IMR-90 (cell line): ENCODE measurements at regions not wholly inside any gene's neighbourhood (a gene's known extent, or its start where the extent isn't known, plus 50 kb on each side); places are given as distances from the start of the nearest gene placed in this dataset.

Experiments
- ATAC-seq: fragments of 200-7000 bp; cut with Tn5 transposase; 2 replicates; pipeline ENCODE4 v1.9.1; 2020; ENCODE audit warnings: low read depth, mild to moderate bottlenecking, moderate library complexity
- BruUV-seq: library from RNA; stranded (reverse); fragments of 400-500 nt; replicated peaks from 2 replicates; lab custom pipeline; 2021; lab: Mats Ljungman, UMichigan
- CTCF ChIA-PET: fragments of 300-600 bp; formaldehyde crosslinking; extraction: SDS; loops from one replicate; lab custom pipeline; 2021; ENCODE audit warnings: antibody characterized with exemption; lab: Yijun Ruan, JAX
- POLR2A ChIA-PET: fragments of 300-600 bp; sonication (Branson Sonifier 250); formaldehyde crosslinking; loops from one replicate; lab custom pipeline; 2022; ENCODE audit warnings: antibody characterized with exemption; ENCODE audit not compliant: unreplicated experiment; lab: Charles Lee
- DNase-seq: peaks from one replicate; pipeline ENCODE4 v3.0.0; 2013
- H2AFZ ChIP-seq: replicated peaks from 2 replicates; pipeline ENCODE3; 2013; ENCODE audit warnings: low read length, mild to moderate bottlenecking; ENCODE audit not compliant: poor library complexity
- H2AK5ac ChIP-seq: 2 replicates; pipeline ENCODE4 v1.6.1; 2013; ENCODE audit warnings: low read depth, low read length, inconsistent platforms
- H2AK9ac ChIP-seq: replicated peaks from 2 replicates; pipeline ENCODE3; 2013; ENCODE audit warnings: mild to moderate bottlenecking, low read depth, low read length, moderate library complexity; ENCODE audit not compliant: poor library complexity
- H2BK120ac ChIP-seq: 2 replicates; pipeline ENCODE4 v1.6.1; 2013; ENCODE audit warnings: low read depth, low read length, inconsistent platforms
- H2BK15ac ChIP-seq: 3 replicates; pipeline ENCODE4 v1.6.1; 2013; ENCODE audit warnings: low read depth, low read length, inconsistent platforms
- H2BK20ac ChIP-seq: 2 replicates; pipeline ENCODE4 v1.6.1; 2013; ENCODE audit warnings: low read depth, mild to moderate bottlenecking, inconsistent platforms, low read length, moderate library complexity
- H2BK5ac ChIP-seq: 2 replicates; pipeline ENCODE4 v1.6.1; 2013; ENCODE audit warnings: mild to moderate bottlenecking, low read depth, low read length, inconsistent platforms; ENCODE audit not compliant: poor library complexity, severe bottlenecking
- H3K14ac ChIP-seq: replicated peaks from 2 replicates; pipeline ENCODE4 v1.6.1; 2013; ENCODE audit warnings: low read depth, low read length, inconsistent platforms
- H3K18ac ChIP-seq: 2 replicates; pipeline ENCODE4 v1.6.1; 2013; ENCODE audit warnings: low read depth, low read length, control low read depth
- H3K23ac ChIP-seq: 2 replicates; pipeline ENCODE4 v1.6.1; 2013; ENCODE audit warnings: low read depth, low read length, inconsistent platforms
- H3K27ac ChIP-seq: 2 replicates; pipeline ENCODE4 v1.5.1; 2013; ENCODE audit warnings: mild to moderate bottlenecking, control low read depth, low read length; ENCODE audit not compliant: insufficient read depth
- H3K27me3 ChIP-seq: 2 replicates; pipeline ENCODE4 v1.6.1; 2013; ENCODE audit warnings: low read length; ENCODE audit not compliant: control insufficient read depth, insufficient read depth
- H3K36me3 ChIP-seq: 2 replicates; pipeline ENCODE4 v1.6.1; 2013; ENCODE audit warnings: low read length, mixed read lengths; ENCODE audit not compliant: control insufficient read depth, insufficient read depth
- H3K4ac ChIP-seq: 2 replicates; pipeline ENCODE4 v1.6.1; 2013; ENCODE audit warnings: low read depth, low read length, inconsistent platforms
- H3K4me1 ChIP-seq: 2 replicates; pipeline ENCODE4 v1.6.1; 2013; ENCODE audit warnings: low read length, mixed read lengths; ENCODE audit not compliant: control insufficient read depth, insufficient read depth
- H3K4me2 ChIP-seq: 2 replicates; pipeline ENCODE4 v1.6.1; 2013; ENCODE audit warnings: low read depth, mild to moderate bottlenecking, control low read depth, low read length, moderate library complexity
- H3K4me3 ChIP-seq: 2 replicates; pipeline ENCODE4 v1.5.1; 2013; ENCODE audit warnings: low read depth, mild to moderate bottlenecking, control low read depth, low read length, moderate library complexity; ENCODE audit not compliant: insufficient read depth
- H3K56ac ChIP-seq: 2 replicates; pipeline ENCODE4 v1.6.1; 2013; ENCODE audit warnings: low read length, inconsistent platforms; ENCODE audit not compliant: insufficient read depth; ENCODE audit errors: extremely low read depth
- H3K79me1 ChIP-seq, 2 experiments: 2 replicates each; pipeline ENCODE4 v1.6.1; 2013; ENCODE audit warnings: low read length in 2 of 2, inconsistent platforms in 1 of 2, low read depth in 1 of 2
- H3K9ac ChIP-seq: 2 replicates; pipeline ENCODE4 v1.6.1; 2013; ENCODE audit warnings: low read depth, low read length, control low read depth
- H3K9me1 ChIP-seq: 2 replicates; pipeline ENCODE4 v1.6.1; 2013; ENCODE audit warnings: low read length, inconsistent platforms; ENCODE audit not compliant: insufficient read depth
- H3K9me3 ChIP-seq: 2 replicates; pipeline ENCODE4 v1.6.1; 2013; ENCODE audit warnings: low read length; ENCODE audit not compliant: control insufficient read depth, insufficient read depth
- H4K20me1 ChIP-seq: 2 replicates; pipeline ENCODE4 v1.6.1; 2013; ENCODE audit warnings: low read length, inconsistent platforms; ENCODE audit not compliant: insufficient read depth
- H4K5ac ChIP-seq: 2 replicates; pipeline ENCODE4 v1.6.1; 2013; ENCODE audit warnings: mild to moderate bottlenecking, low read depth, low read length, control low read depth
- H4K8ac ChIP-seq, 2 experiments: 2 replicates each; pipeline ENCODE4 v1.6.1; 2013; ENCODE audit warnings: low read depth in 2 of 2, low read length in 2 of 2, control low read depth in 1 of 2, inconsistent platforms in 1 of 2
- H4K91ac ChIP-seq: 2 replicates; pipeline ENCODE4 v1.6.1; 2013; ENCODE audit warnings: low read depth, low read length, inconsistent platforms; ENCODE audit not compliant: insufficient read depth
- CEBPB ChIP-seq: IDR thresholded peaks from 2 replicates; pipeline ENCODE4 v1.6.1; 2012; ENCODE audit warnings: low read depth, low read length, improper control_type of control experiment
- CHD1 ChIP-seq: IDR thresholded peaks from 2 replicates; pipeline ENCODE4 v1.6.1; 2012; ENCODE audit warnings: low read depth, low read length, improper control_type of control experiment
- FOS ChIP-seq: fragments of 150-350 bp; IDR thresholded peaks from 2 replicates; pipeline ENCODE4 v1.6.1; 2016; ENCODE audit warnings: low read depth, low read length
- MAZ ChIP-seq: IDR thresholded peaks from 2 replicates; pipeline ENCODE4 v1.6.1; 2012; ENCODE audit warnings: low read depth, mild to moderate bottlenecking, low read length, improper control_type of control experiment, moderate library complexity, borderline replicate concordance
- MXI1 ChIP-seq: IDR thresholded peaks from 2 replicates; pipeline ENCODE4 v1.6.1; 2012; ENCODE audit warnings: low read depth, mild to moderate bottlenecking, low read length, moderate library complexity, borderline replicate concordance
- NFE2L2 ChIP-seq: fragments of 150-350 bp; IDR thresholded peaks from 2 replicates; pipeline ENCODE4 v1.6.1; 2016; ENCODE audit warnings: low read depth, mild to moderate bottlenecking, low read length
- POLR2A ChIP-seq: IDR thresholded peaks from 2 replicates; pipeline ENCODE4 v1.6.1; 2012; ENCODE audit warnings: mild to moderate bottlenecking, low read depth, low read length
- RAD21 ChIP-seq: IDR thresholded peaks from 2 replicates; pipeline ENCODE4 v1.6.1; 2012; ENCODE audit warnings: low read length, improper control_type of control experiment
- RCOR1 ChIP-seq: IDR thresholded peaks from 2 replicates; pipeline ENCODE4 v1.6.1; 2012; ENCODE audit warnings: mild to moderate bottlenecking, low read length, improper control_type of control experiment; ENCODE audit not compliant: insufficient replicate concordance
- RFX5 ChIP-seq: IDR thresholded peaks from 2 replicates; pipeline ENCODE4 v1.8.0; 2012; ENCODE audit warnings: low read depth, mild to moderate bottlenecking, low read length, moderate library complexity
- SMC3 ChIP-seq: fragments of 150-350 bp; IDR thresholded peaks from 2 replicates; pipeline ENCODE4 v1.6.1; 2016; ENCODE audit warnings: low read depth, mild to moderate bottlenecking, antibody characterized with exemption, low read length, moderate library complexity
- WGBS, 2 experiments: methylation state at CpG; one replicate each; pipeline versions ENCODE4 v1.1.5 to v1.1.7; 2013; ENCODE audit warnings: missing lambda C conversion rate in 2 of 2; ENCODE audit not compliant: insufficient read length in 1 of 2; ENCODE audit errors: extremely low coverage in 2 of 2; 5-methylcytosine and 5-hydroxymethylcytosine counted together
- dilution Hi-C: fragments of 300-500 bp; cut with HindIII; formaldehyde crosslinking; loops from one replicate; pipeline ENCODE4 v1.14.3; 2018; ENCODE audit warnings: low sequenced_read_pairs; ENCODE audit not compliant: unreplicated experiment
- in situ Hi-C: fragments of 300-500 bp; cut with MboI; formaldehyde crosslinking; loops from 3 replicates; pipeline ENCODE4 v1.14.3; 2019; ENCODE audit warnings: low sequenced_read_pairs, inconsistent platforms, mixed read lengths
- intact Hi-C: fragments of 100-400 bp; cut with micrococcal nuclease; formaldehyde crosslinking; loops from 2 replicates; pipeline ENCODE4 v1.10.0; 2022
- TF ChIP-seq, protein P1 (sequence below): fragments of 150-350 bp; IDR thresholded peaks from 2 replicates; pipeline ENCODE4 v1.6.1; 2016; ENCODE audit warnings: low read depth, mild to moderate bottlenecking, low read length, moderate library complexity, borderline replicate concordance
- TF ChIP-seq, protein P2 (sequence below): fragments of 150-350 bp; IDR thresholded peaks from 2 replicates; pipeline ENCODE4 v1.6.1; 2017; ENCODE audit warnings: mild to moderate bottlenecking, antibody characterized with exemption, low read length, low read depth

DNA sequence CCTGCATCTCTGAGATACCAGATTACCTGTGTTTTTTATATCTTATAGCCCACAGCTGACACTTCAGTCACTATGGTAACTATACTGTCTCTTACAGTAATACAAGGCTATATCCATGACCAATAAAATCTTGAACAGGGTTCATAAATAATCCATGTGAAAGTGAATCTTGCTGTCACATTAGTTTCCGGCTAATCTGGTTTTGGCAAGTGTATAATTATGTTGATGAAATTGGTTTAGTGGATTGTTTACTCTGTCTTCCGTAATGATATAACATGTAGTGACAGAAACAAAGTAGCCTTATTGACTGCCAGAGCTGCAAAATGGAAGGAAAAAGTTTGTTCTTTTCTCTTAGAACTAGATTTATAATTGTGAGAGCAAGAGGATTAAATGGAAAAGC is 686.6 kb upstream of the PABPC4L start:
- no peak overlapping the region for H3K23ac ChIP-seq
- H3K27me3 ChIP-seq, result no peaks in the 10 kb centered on the region
- H3K56ac ChIP-seq, result no peak overlapping the region
- H2AFZ ChIP-seq, result no peak overlapping the region
- H3K79me1 ChIP-seq, result no peaks in the 10 kb centered on the region
- no peaks in the 10 kb centered on the region for H3K9me1 ChIP-seq
- no peaks in the 10 kb centered on the region for H3K9me3 ChIP-seq
- in situ Hi-C loops (no loop called here), dilution Hi-C loops (no loop called here), intact Hi-C loops (no loop called here)
- no peaks in the 10 kb centered on the region for H3K4me1 ChIP-seq
- H3K4me3 ChIP-seq, result no peak overlapping the region
- no peak overlapping the region for H3K9ac ChIP-seq
- WGBS, 2 experiments, result no CpG with 5 or more reads among the region's 2 CpGs
- H4K5ac ChIP-seq, result no peak overlapping the region
- H4K8ac ChIP-seq, result no peak overlapping the region
- no peak overlapping the region for H3K18ac ChIP-seq
- no peak overlapping the region for H3K14ac ChIP-seq
- DNase-seq (no peak), ATAC-seq (no peak)
- H3K36me3 ChIP-seq, result no peaks in the 10 kb centered on the region
- H3K4me2 ChIP-seq, result no peak overlapping the region
- ChIA-PET POLR2A (no interaction called here), CTCF (no interaction called here)
- TF ChIP-seq CHD1, result no peak
- no peak for TF ChIP-seq SMC3
- no peak for TF ChIP-seq MXI1
- no peak for TF ChIP-seq RAD21
- TF ChIP-seq, protein P1, sequence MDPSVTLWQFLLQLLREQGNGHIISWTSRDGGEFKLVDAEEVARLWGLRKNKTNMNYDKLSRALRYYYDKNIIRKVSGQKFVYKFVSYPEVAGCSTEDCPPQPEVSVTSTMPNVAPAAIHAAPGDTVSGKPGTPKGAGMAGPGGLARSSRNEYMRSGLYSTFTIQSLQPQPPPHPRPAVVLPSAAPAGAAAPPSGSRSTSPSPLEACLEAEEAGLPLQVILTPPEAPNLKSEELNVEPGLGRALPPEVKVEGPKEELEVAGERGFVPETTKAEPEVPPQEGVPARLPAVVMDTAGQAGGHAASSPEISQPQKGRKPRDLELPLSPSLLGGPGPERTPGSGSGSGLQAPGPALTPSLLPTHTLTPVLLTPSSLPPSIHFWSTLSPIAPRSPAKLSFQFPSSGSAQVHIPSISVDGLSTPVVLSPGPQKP, result no peak
- TF ChIP-seq NFE2L2, result no peak
- TF ChIP-seq RFX5, result no peak
- TF ChIP-seq CEBPB, result no peak
- no peak for TF ChIP-seq MAZ
- TF ChIP-seq, protein P2, sequence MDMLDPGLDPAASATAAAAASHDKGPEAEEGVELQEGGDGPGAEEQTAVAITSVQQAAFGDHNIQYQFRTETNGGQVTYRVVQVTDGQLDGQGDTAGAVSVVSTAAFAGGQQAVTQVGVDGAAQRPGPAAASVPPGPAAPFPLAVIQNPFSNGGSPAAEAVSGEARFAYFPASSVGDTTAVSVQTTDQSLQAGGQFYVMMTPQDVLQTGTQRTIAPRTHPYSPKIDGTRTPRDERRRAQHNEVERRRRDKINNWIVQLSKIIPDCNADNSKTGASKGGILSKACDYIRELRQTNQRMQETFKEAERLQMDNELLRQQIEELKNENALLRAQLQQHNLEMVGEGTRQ, result no peak
- TF ChIP-seq RCOR1, result no peak
- TF ChIP-seq FOS, result no peak
- TF ChIP-seq POLR2A, result no peak
- BruUV-seq, result no TSS peak
- no peak overlapping the region for H2BK15ac ChIP-seq
- no peak overlapping the region for H3K4ac ChIP-seq
- H2BK20ac ChIP-seq, result no peak overlapping the region
- H2BK120ac ChIP-seq, result no peak overlapping the region
- H4K20me1 ChIP-seq, result no peaks in the 10 kb centered on the region
- H2AK9ac ChIP-seq, result no peak overlapping the region
- no peak overlapping the region for H4K91ac ChIP-seq
- H3K27ac ChIP-seq, result no peak overlapping the region
- H2BK5ac ChIP-seq, result no peak overlapping the region
- H2AK5ac ChIP-seq, result no peak overlapping the region
